ENCODE measurements at regions not wholly inside any gene's neighbourhood (a gene's known extent, or its start where the extent isn't known, plus 50 kb on each side); places are given as distances from the start of the nearest gene placed in this dataset.

DNA sequence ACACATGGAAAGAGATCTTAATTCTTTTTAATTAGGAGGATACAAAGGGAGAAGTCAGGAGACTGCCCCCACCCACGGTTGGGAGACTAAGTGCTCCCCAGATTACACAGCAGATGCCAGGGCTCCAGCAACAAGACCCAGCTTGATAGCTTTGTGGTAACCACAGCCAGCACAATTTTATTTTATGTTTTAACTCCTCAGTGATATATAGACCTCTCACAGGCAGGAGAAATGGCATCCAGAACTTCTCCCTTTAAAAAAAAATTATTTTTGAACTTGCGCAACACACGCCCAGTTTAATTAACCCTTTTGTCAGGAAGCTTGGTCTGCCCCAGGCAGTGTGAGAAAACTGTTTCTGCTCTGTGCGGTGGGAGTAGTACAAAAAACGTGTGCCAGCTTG is 62.6 kb upstream of the ACOT11 start:
- TF ChIP-seq EZH2 (IDR thresholded peaks at IDR 0.05) (no peak), POLR2AphosphoS5 (IDR thresholded peaks at IDR 0.05; ENCODE audit: borderline replicate concordance, low read depth, low read length) (peak; percentile 49; the same call in 1 of the 2 replicates), FOXP2 (optimal IDR thresholded peaks at IDR 0.05; ENCODE audit: control extremely low read depth, extremely low read length, insufficient read depth) (no peak)
